ENCODE measurements at regions not wholly inside any gene's neighbourhood (a gene's known extent, or its start where the extent isn't known, plus 50 kb on each side); places are given as distances from the start of the nearest gene placed in this dataset.

DNA sequence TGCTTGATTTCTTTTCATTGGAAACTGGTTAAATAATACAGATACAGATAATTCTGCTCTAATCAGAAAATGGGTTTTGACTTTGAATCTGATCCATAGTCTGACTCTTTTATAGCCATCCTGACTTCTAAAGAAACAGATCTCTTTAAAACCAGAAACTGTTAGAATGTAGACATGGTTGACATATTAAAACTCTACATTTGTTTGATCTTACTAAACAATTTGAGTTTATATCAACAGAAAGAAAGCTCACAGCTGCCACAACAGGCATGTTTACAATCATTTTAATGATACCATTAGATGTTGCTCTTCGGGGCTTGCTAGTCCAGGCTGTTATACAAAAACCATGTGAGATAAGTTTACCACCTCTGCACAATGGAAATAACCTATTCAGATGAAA, 193.0 kb upstream of the SEMA3A start:
- TF ChIP-seq, protein P1, sequence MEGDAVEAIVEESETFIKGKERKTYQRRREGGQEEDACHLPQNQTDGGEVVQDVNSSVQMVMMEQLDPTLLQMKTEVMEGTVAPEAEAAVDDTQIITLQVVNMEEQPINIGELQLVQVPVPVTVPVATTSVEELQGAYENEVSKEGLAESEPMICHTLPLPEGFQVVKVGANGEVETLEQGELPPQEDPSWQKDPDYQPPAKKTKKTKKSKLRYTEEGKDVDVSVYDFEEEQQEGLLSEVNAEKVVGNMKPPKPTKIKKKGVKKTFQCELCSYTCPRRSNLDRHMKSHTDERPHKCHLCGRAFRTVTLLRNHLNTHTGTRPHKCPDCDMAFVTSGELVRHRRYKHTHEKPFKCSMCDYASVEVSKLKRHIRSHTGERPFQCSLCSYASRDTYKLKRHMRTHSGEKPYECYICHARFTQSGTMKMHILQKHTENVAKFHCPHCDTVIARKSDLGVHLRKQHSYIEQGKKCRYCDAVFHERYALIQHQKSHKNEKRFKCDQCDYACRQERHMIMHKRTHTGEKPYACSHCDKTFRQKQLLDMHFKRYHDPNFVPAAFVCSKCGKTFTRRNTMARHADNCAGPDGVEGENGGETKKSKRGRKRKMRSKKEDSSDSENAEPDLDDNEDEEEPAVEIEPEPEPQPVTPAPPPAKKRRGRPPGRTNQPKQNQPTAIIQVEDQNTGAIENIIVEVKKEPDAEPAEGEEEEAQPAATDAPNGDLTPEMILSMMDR (IDR thresholded peaks at IDR 0.05) = no peak
- no peak for TF ChIP-seq POLR2A (IDR thresholded peaks at IDR 0.05)

All from tibial nerve (tissue), 3 donors.